SK-N-MC (cell line): ENCODE measurements at regions not wholly inside any gene's neighbourhood (a gene's known extent, or its start where the extent isn't known, plus 50 kb on each side); places are given as distances from the start of the nearest gene placed in this dataset.

Source experiments
- EZH2 ChIP-seq: fragments of 200-600 bp; sonication (generic); IDR thresholded peaks from one replicate; pipeline ENCODE4 v1.6.1; 2017; ENCODE audit warnings: antibody characterized with exemption
- FOXP2 ChIP-seq: optimal IDR thresholded peaks from 2 replicates; pipeline ENCODE3; 2011; ENCODE audit warnings: mild to moderate bottlenecking, moderate library complexity; ENCODE audit not compliant: insufficient read depth; ENCODE audit errors: extremely low read length, control extremely low read depth
- POLR2AphosphoS5 ChIP-seq: IDR thresholded peaks from 2 replicates; pipeline ENCODE4 v1.6.1; 2012; ENCODE audit warnings: mild to moderate bottlenecking, low read depth, low read length, borderline replicate concordance

DNA sequence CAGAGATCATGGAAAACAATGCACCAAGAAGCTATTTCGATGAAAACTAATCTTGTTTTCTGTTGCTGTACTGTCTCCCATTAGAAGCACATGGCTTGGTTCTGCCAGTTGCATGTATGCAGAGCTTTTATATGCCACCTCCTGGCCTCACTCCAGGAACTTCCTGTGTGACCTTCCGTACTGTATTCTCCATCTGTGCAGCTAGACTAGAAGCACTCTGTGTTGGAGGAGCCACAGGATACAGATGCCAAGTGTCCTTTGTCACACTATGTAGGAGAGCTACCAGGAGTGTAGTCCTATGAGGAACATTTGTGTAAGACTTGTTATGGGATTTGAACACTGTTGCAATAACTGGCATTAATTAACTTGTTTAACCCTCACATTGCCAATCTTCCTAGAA lies 503.5 kb upstream of the TPK1 start:
- TF ChIP-seq POLR2AphosphoS5 (no peak), FOXP2 (no peak), EZH2 (no peak)
